LNCAP (cell line): ENCODE measurements at regions not wholly inside any gene's neighbourhood (a gene's known extent, or its start where the extent isn't known, plus 50 kb on each side); places are given as distances from the start of the nearest gene placed in this dataset.

Source experiments
- CTCF ChIP-seq: fragments of 450-650 bp; IDR thresholded peaks from 2 replicates; pipeline ENCODE4 v1.5.1; 2017; ENCODE audit warnings: mild to moderate bottlenecking

DNA sequence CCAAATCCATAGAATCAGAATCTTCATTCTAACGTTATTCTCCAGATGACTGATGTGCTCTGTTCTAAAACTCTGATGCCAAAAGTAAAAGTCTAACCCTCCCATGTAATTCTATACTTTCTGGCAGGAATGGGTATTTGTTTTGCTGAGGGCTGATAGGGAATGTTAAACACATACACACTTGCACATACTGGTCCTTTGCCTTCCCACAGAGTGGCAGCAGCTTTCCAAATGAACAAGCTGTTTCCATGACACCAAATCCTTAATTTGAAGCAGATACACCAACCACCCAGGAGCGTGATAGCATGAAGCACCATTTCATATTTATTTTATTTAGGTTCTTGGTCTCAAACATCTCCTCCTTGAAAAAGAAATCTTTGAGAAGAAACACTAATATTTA is 155.5 kb upstream of the PRDX4 start:
- TF ChIP-seq CTCF, result no peak

DNA sequence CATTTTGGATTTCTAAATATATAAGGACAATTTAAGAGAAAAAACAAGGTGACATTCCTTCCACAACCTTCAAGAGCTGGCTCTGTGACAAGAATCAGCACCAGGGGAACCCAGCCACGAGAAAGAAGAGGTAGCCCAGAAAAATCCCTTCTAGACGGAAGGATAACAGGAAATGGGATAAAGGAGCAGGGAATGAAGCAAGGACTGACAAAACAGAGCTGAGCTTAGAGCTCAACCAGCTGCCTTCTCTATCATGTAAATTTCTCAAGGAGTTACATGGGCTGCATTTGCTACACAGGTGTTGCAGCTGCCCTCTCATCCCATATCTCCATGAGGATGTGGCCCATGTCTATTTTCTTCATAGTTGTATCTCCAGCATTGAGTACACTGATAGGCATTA is 154.2 kb upstream of the PRDX4 start:
- no peak for TF ChIP-seq CTCF

GRCh38 chrX:23514082-23514481 is 153.2 kb upstream of the PRDX4 start:
- TF ChIP-seq CTCF, result no peak

GRCh38 chrX:23515028-23515427 is 152.3 kb upstream of the PRDX4 start:
- TF ChIP-seq CTCF, result no peak

GRCh38 chrX:23524467-23524866 is 142.8 kb upstream of the PRDX4 start:
- TF ChIP-seq CTCF, result no peak

- no peak for TF ChIP-seq CTCF
Measured at GRCh38 chrX:23525531-23525930, 141.8 kb upstream of the PRDX4 start.

DNA sequence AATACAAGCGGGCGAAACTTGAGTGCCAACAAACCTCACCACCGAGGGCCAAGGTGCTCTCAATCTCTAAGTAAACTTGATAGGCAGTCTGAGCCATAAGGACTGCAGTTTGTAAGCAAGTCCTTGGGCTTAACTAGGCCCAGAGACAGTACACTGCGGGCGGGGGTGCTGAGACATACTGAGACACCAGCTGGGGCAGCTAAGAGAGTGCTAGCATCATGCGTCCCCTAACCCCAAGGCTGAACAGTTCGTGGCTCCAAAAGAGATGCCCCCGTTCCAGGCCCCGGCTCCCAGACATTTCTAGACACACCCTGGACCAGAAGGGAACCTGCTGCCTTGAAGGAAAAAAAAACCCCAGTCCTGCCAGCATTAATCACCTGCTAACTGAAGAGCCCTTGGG is 126.8 kb upstream of the PRDX4 start:
- no peak for TF ChIP-seq CTCF

DNA sequence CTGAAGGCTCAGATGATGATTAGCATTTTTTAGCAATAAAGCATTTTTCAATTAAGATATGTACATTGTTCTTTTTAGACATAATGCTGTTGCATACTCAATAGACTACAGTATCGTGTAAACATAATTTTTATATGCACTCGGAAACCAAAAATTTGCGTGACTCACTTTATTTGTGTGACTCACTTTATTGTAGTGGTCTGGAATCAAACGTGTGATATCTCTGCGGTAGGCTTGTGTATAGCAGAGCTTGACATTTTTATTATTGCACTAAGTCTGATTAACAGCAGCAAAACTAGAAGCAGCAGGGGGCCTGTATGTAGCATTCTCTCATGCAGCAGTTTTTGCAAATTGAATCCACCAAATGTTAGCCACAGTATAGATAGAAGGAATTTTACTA is 119.1 kb upstream of the PRDX4 start:
- TF ChIP-seq CTCF, result no peak
